Sigmoid colon (tissue), 6 donors: ENCODE measurements at regions not wholly inside any gene's neighbourhood (a gene's known extent, or its start where the extent isn't known, plus 50 kb on each side); places are given as distances from the start of the nearest gene placed in this dataset.

Experiments used
- DNase-seq: peaks from one replicate; pipeline ENCODE4 v3.0.0-alpha.2; 2019
- H3K27ac ChIP-seq, 4 donors: fragments of 200-600 bp; sonication (generic); one replicate each; pipeline ENCODE4 v1.5.1; 2016 to 2019; ENCODE audit warnings: mild to moderate bottlenecking in 1 of 4
- H3K27me3 ChIP-seq, 3 donors: fragments of 200-600 bp; sonication (generic); one replicate each; pipeline ENCODE4 v1.5.1; 2019; ENCODE audit warnings: mild to moderate bottlenecking in 1 of 3
- H3K36me3 ChIP-seq, 4 donors: fragments of 200-600 bp; sonication (generic); one replicate each; pipeline ENCODE4 v1.5.1; 2016 to 2019
- H3K4me1 ChIP-seq, 4 donors: fragments of 200-600 bp; sonication (generic); one replicate each; pipeline ENCODE4 v1.5.1; 2017 to 2019
- H3K4me3 ChIP-seq, 4 donors: fragments of 200-600 bp; sonication (generic); one replicate each; pipeline ENCODE4 v1.5.1; 2017 to 2019; ENCODE audit warnings: mild to moderate bottlenecking in 2 of 4, moderate library complexity in 1 of 4
- H3K9me3 ChIP-seq, 4 donors: fragments of 200-600 bp in 3 of 4; sonication (generic) in 3 of 4; one replicate each; pipeline versions ENCODE4 v1.5.1 to v1.6.1; 2013 to 2019
- EP300 ChIP-seq, 4 donors: sonication (generic); formaldehyde crosslinking; IDR thresholded peaks; one replicate each; pipeline ENCODE4 v1.6.1; 2017; ENCODE audit warnings: antibody characterized with exemption in 4 of 4
- POLR2A ChIP-seq, 2 donors: fragments of 450-650 bp; IDR thresholded peaks; one replicate each; pipeline ENCODE4 v1.6.1; 2016; ENCODE audit warnings: antibody characterized with exemption in 2 of 2, mild to moderate bottlenecking in 2 of 2, moderate library complexity in 2 of 2
- POLR2AphosphoS5 ChIP-seq, 4 donors: sonication (generic); formaldehyde crosslinking; IDR thresholded peaks; one replicate each; pipeline ENCODE4 v1.6.1; 2017; ENCODE audit warnings: antibody characterized with exemption in 4 of 4
- WGBS, 2 donors: extraction: QIAGEN DNeasy Blood & Tissue Kit; methylation state at CpG; one replicate each; pipeline ENCODE4 v1.1.7; 2013; 5-methylcytosine and 5-hydroxymethylcytosine counted together
- intact Hi-C: fragments of 100-400 bp; cut with DNase I; formaldehyde crosslinking; loops from one replicate; pipeline ENCODE4 v1.15.1; 2023
- TF ChIP-seq, protein P1 (sequence below), 4 experiments: fragments of 450-650 bp in 3 of 4; fragments of 200-600 bp in 1 of 4; IDR thresholded peaks; one replicate each; pipeline ENCODE4 v1.5.1; 2016 to 2019; ENCODE audit warnings: antibody characterized with exemption in 4 of 4, mild to moderate bottlenecking in 3 of 4, moderate library complexity in 2 of 4
- donor health status: healthy with polysubstance abuse.
- donor health status: healthy.

DNA sequence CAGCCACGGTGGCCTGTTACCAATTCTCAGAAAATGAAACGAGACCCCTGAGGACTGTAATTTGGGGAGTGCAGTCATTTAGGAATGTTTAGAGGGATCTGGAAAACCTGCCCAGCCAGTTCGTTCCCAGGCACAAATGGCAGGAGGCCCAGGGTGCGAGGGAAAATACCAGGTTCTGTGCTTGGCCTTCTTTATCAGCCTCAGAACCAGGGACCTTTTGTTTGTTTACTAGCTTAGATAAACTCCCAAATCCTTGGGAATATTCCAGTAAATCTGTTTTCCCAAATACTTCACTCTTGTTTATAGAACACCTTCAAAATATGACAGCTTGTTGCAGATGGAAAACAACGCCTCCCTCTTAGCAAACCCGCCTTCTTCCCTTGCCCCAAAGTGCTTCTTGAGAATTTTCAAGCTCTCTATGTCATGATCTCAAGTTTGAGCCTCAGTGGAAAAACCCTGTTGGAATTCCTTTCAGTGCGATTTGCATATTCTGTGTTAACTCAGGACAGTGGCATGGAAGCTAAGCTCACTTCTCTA lies 400.3 kb upstream of the SMIM21 start:
- Histone ChIP-seq H3K9me3 (no peaks in the 10 kb centered on the region), H3K27me3 (no peaks in the 10 kb centered on the region), H3K4me3 (no peak overlapping the region), H3K4me1 (peaks cover 0 to 44% (median 43%) of the 10 kb centered on the region in 4 donors), H3K36me3 (no peaks in the 10 kb centered on the region), H3K27ac (peak overlapping the region in 3 of 4 donors; percentile 59 to 77 (median 74))
- intact Hi-C loops = loop anchor here (10.0 kb wide), 1 partner anchor 97 kb away; no protein-coding TSS in a partner anchor
- 72 to 73% methylated on average over 7 of the region's 7 CpGs for WGBS, 2 donors
- TF ChIP-seq EP300 (IDR thresholded peaks at IDR 0.05) (no peak), POLR2A (IDR thresholded peaks at IDR 0.05) (no peak), POLR2AphosphoS5 (IDR thresholded peaks at IDR 0.05) (no peak)
- TF ChIP-seq, protein P1, sequence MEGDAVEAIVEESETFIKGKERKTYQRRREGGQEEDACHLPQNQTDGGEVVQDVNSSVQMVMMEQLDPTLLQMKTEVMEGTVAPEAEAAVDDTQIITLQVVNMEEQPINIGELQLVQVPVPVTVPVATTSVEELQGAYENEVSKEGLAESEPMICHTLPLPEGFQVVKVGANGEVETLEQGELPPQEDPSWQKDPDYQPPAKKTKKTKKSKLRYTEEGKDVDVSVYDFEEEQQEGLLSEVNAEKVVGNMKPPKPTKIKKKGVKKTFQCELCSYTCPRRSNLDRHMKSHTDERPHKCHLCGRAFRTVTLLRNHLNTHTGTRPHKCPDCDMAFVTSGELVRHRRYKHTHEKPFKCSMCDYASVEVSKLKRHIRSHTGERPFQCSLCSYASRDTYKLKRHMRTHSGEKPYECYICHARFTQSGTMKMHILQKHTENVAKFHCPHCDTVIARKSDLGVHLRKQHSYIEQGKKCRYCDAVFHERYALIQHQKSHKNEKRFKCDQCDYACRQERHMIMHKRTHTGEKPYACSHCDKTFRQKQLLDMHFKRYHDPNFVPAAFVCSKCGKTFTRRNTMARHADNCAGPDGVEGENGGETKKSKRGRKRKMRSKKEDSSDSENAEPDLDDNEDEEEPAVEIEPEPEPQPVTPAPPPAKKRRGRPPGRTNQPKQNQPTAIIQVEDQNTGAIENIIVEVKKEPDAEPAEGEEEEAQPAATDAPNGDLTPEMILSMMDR (IDR thresholded peaks at IDR 0.05) = no peak
- no peak for DNase-seq

DNA sequence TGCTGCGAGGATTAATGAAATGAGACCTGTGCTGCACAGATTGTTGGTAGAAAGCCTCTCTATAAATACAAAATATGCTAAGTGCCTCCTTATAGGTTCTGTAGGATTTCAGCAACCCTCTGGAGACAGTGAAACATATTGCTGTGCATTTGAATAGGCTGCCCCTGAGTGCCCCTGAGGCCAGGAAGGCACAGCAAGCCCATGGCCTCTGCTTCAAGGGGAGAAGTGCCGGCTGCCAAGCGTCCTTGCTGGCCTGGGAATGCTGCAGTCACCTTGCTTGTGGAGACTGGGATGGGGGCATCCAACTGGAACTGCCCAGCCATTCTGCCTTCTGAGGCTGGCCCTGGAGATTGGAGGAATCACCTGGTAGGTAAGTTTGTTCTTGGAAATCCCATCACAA lies 397.2 kb upstream of the SMIM21 start:
- H3K9me3 ChIP-seq = no peaks in the 10 kb centered on the region
- no peak overlapping the region for H3K4me3 ChIP-seq
- WGBS, 2 donors = 87 to 92% methylated on average over 3 of the region's 3 CpGs
- H3K4me1 ChIP-seq = peaks cover 0 to 53% (median 49%) of the 10 kb centered on the region in 4 donors
- no peaks in the 10 kb centered on the region for H3K36me3 ChIP-seq
- TF ChIP-seq, protein P1 (IDR thresholded peaks at IDR 0.05) = no peak
- TF ChIP-seq POLR2AphosphoS5 (IDR thresholded peaks at IDR 0.05) (no peak), POLR2A (IDR thresholded peaks at IDR 0.05) (no peak), EP300 (IDR thresholded peaks at IDR 0.05) (no peak)
- no peaks in the 10 kb centered on the region for H3K27me3 ChIP-seq
- no peak for DNase-seq
- intact Hi-C loops = loop anchor here (10.0 kb wide), 1 partner anchor 100 kb away; no protein-coding TSS in a partner anchor
- H3K27ac ChIP-seq = peak overlapping the region in 2 of 4 donors; percentile 36 to 77

DNA sequence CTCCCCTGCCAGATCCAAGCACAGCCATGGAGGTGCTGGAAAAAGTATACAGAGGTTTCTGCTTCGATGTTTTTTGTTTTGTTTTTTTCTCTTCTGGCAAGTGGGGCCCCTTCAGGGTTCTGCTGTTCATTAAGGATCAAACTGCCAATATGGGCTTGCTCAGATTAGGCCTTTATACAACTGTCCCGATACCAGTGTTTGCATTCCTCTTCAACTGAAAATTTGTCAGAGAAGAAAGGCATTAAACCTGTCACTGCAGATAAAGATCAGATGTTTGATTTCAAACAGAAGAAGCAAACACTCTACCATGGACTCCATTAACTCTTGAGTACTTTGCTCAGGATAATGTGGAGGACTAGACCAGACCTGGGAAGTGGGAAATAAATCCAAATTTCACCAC lies 396.0 kb upstream of the SMIM21 start:
- Histone ChIP-seq H3K36me3 (no peaks in the 10 kb centered on the region), H3K9me3 (no peaks in the 10 kb centered on the region), H3K27ac (peak overlapping the region in 3 of 4 donors; percentile 73 to 78 (median 77)), H3K27me3 (no peaks in the 10 kb centered on the region), H3K4me1 (peaks cover 0 to 54% (median 48%) of the 10 kb centered on the region in 4 donors), H3K4me3 (no peak overlapping the region)
- 21 to 27% methylated on average over 2 of the region's 2 CpGs for WGBS, 2 donors
- no peak for DNase-seq
- intact Hi-C loops = loop anchor here (10.0 kb wide), 1 partner anchor 101 kb away; no protein-coding TSS in a partner anchor
- TF ChIP-seq, protein P1 (IDR thresholded peaks at IDR 0.05) = no peak
- no peak for TF ChIP-seq POLR2A (IDR thresholded peaks at IDR 0.05)
- peak in 2 of 4 donors; percentile 71 to 79 for TF ChIP-seq POLR2AphosphoS5 (IDR thresholded peaks at IDR 0.05)
- TF ChIP-seq EP300 (IDR thresholded peaks at IDR 0.05) = no peak

DNA sequence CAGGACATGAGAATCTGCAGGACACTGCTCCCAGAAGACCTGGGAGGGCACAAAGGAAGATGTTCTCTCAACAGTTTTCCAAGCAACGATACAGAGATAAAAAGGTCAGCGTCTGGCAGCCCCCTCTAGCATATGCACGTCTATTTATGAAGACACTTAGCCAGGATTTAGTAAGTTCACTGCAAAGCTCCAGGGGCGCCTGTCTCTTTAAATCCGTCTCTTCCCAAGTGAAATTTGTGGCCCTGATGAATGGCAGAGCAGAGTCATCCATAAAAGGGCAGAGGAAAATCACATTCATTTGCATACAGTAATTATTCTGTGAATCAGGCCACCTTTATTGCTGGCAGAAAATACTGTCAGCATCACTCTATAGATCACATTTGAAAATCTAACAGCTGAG lies 390.9 kb upstream of the SMIM21 start:
- H3K4me3 ChIP-seq = no peak overlapping the region
- H3K9me3 ChIP-seq = no peaks in the 10 kb centered on the region
- intact Hi-C loops = no loop called here
- H3K27ac ChIP-seq = peak overlapping the region in 3 of 4 donors; percentile 1 to 61 (median 31)
- peaks cover 0 to 46% (median 29%) of the 10 kb centered on the region in 4 donors for H3K4me1 ChIP-seq
- H3K27me3 ChIP-seq = no peaks in the 10 kb centered on the region
- 68 to 84% methylated on average over 5 of the region's 5 CpGs for WGBS, 2 donors
- TF ChIP-seq, protein P1 (IDR thresholded peaks at IDR 0.05) = no peak
- TF ChIP-seq POLR2A (IDR thresholded peaks at IDR 0.05) (no peak), POLR2AphosphoS5 (IDR thresholded peaks at IDR 0.05) (no peak), EP300 (IDR thresholded peaks at IDR 0.05) (no peak)
- H3K36me3 ChIP-seq = no peaks in the 10 kb centered on the region
- DNase-seq = no peak
